Peyer's patch (tissue), 4 donors: ENCODE measurements at regions not wholly inside any gene's neighbourhood (a gene's known extent, or its start where the extent isn't known, plus 50 kb on each side); places are given as distances from the start of the nearest gene placed in this dataset.

Experiments used
- DNase-seq, 3 donors: peaks; one replicate each; pipeline ENCODE4 v3.0.0-alpha.2; 2017 to 2019
- H3K27ac ChIP-seq, 4 donors: fragments of 200-600 bp; sonication (generic); one replicate each; pipeline ENCODE4 v1.5.1; 2016 to 2019
- H3K27me3 ChIP-seq, 2 donors: fragments of 200-600 bp; sonication (generic); one replicate each; pipeline ENCODE4 v1.5.1; 2019
- H3K36me3 ChIP-seq, 3 donors: fragments of 200-600 bp; sonication (generic); one replicate each; pipeline ENCODE4 v1.5.1; 2016 to 2019
- H3K4me1 ChIP-seq, 4 donors: fragments of 200-600 bp; sonication (generic); one replicate each; pipeline ENCODE4 v1.5.1; 2016 to 2019
- H3K4me3 ChIP-seq, 4 donors: fragments of 200-600 bp; sonication (generic); 1 replicate in 3 of 4; 2 replicates in 1 of 4; pipeline ENCODE4 v1.5.1; 2016 to 2019; ENCODE audit warnings: mild to moderate bottlenecking in 1 of 4
- H3K9me3 ChIP-seq, 4 donors: fragments of 200-600 bp; sonication (generic); one replicate each; pipeline ENCODE4 v1.5.1; 2016 to 2019; ENCODE audit warnings: mild to moderate bottlenecking in 1 of 4
- CTCF ChIP-seq, 6 experiments: fragments of 450-650 bp in 4 of 6; fragments of 200-600 bp in 2 of 6; sonication (generic) in 1 of 6; IDR thresholded peaks; one replicate each; pipeline ENCODE4 v1.5.1; 2017 to 2019; ENCODE audit warnings: antibody characterized with exemption in 6 of 6, mild to moderate bottlenecking in 3 of 6, moderate library complexity in 1 of 6
- POLR2A ChIP-seq, 2 donors: fragments of 450-650 bp; IDR thresholded peaks; one replicate each; pipeline ENCODE4 v1.5.1; 2017; ENCODE audit warnings: antibody characterized with exemption in 2 of 2, mild to moderate bottlenecking in 2 of 2, moderate library complexity in 2 of 2

DNA sequence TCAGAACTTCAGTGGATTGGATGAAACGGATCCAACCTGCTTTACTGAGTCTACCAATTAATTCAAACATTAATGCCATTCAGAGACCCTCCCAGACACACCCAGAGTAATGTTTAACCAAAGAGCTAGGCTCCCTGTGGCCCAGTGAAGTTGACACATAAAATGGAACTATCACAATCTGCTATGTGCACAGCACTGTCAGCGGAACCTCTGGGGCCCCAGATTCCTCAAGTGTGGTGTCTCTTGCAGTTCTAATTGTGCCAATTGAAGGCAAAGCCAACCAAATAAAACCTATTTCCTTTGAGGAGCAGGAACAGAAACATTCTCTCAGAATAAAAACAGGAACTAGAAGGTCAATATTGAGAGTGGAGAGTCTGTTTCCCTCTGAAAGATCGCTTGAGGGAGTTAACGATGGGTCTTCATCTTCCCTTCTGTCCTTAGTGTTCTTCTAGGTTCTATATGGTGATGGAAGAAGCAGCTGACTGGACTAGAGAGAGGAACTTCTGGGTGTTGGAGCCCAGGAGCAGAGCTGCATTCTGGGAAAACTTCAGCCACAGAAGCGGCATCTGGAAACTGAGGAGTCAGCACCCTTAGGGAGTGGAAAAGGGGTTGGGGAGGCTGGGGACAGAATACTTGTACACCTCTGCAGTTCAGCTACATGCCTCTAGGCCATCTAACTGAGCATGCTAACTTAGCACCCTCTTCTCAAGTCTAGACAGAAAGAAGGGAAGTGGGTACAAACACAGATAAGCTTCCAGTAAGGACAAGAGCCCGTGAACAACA, 174.4 kb upstream of the FBXO11 start:
- no peaks in the 10 kb centered on the region for H3K4me1 ChIP-seq
- no peak overlapping the region for H3K4me3 ChIP-seq
- H3K27me3 ChIP-seq = no peaks in the 10 kb centered on the region
- no peak overlapping the region for H3K27ac ChIP-seq
- H3K9me3 ChIP-seq = no peaks in the 10 kb centered on the region
- TF ChIP-seq POLR2A (IDR thresholded peaks at IDR 0.05) (no peak), CTCF (IDR thresholded peaks at IDR 0.05) (no peak)
- DNase-seq = no peak
- no peaks in the 10 kb centered on the region for H3K36me3 ChIP-seq

DNA sequence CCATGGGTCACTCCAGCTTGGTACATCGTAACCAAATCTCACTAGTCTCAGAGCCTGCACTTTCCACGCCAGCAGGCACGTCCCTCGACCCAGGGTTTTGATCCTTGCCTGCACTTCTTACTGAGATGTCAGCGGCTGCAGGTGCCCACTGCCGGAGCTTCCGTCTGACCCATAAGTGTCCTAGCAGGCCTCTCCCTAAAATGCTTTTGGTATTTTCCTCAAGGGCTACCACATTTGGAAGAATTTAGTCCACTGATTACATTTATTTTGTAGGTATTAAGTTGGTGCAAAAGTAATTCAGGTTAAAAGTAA, 175.0 kb upstream of the FBXO11 start:
- no peak overlapping the region for H3K27ac ChIP-seq
- DNase-seq = no peak
- no peak overlapping the region for H3K4me3 ChIP-seq
- no peaks in the 10 kb centered on the region for H3K36me3 ChIP-seq
- TF ChIP-seq CTCF (IDR thresholded peaks at IDR 0.05) (no peak), POLR2A (IDR thresholded peaks at IDR 0.05) (no peak)
- no peaks in the 10 kb centered on the region for H3K27me3 ChIP-seq
- H3K4me1 ChIP-seq = no peaks in the 10 kb centered on the region
- no peaks in the 10 kb centered on the region for H3K9me3 ChIP-seq

GRCh38 chr2:48085888-48086287, 179.6 kb upstream of the FBXO11 start:
- TF ChIP-seq POLR2A (IDR thresholded peaks at IDR 0.05) (no peak), CTCF (IDR thresholded peaks at IDR 0.05) (no peak)
- Histone ChIP-seq H3K4me3 (no peak overlapping the region), H3K9me3 (no peaks in the 10 kb centered on the region), H3K36me3 (no peaks in the 10 kb centered on the region), H3K4me1 (no peaks in the 10 kb centered on the region), H3K27ac (no peak overlapping the region), H3K27me3 (no peaks in the 10 kb centered on the region)
- no peak for DNase-seq

- no peak for TF ChIP-seq POLR2A (IDR thresholded peaks at IDR 0.05)
- no peak for TF ChIP-seq CTCF (IDR thresholded peaks at IDR 0.05)
- no peaks in the 10 kb centered on the region for H3K27me3 ChIP-seq
- H3K9me3 ChIP-seq = no peaks in the 10 kb centered on the region
- H3K27ac ChIP-seq = no peak overlapping the region
- no peaks in the 10 kb centered on the region for H3K4me1 ChIP-seq
- no peaks in the 10 kb centered on the region for H3K36me3 ChIP-seq
- no peak for DNase-seq
- H3K4me3 ChIP-seq = no peak overlapping the region
Observed at GRCh38 chr2:48088994-48089393, 182.7 kb upstream of the FBXO11 start.

DNA sequence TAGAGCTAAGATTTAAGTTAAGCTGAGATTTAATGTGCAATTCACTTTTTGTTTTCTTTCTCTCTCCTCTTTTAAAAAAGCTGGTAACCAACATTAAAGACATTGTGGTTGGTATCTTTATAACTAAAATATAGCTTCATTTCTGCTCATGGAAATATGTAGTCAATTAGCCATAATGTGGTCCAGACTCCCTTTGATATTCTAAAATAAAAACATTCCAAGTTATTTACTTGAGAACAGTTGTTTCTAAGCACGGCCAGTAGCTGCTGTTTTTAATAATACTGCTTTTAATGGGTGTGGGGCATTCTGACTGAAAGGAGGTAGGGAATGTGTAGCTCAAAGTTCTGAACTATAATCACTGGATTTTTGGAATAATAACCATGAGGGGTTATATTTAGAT, 183.3 kb upstream of the FBXO11 start:
- Histone ChIP-seq H3K27me3 (no peaks in the 10 kb centered on the region), H3K4me1 (no peaks in the 10 kb centered on the region), H3K36me3 (no peaks in the 10 kb centered on the region), H3K4me3 (no peak overlapping the region), H3K27ac (no peak overlapping the region), H3K9me3 (no peaks in the 10 kb centered on the region)
- DNase-seq = no peak
- TF ChIP-seq POLR2A (IDR thresholded peaks at IDR 0.05) (no peak), CTCF (IDR thresholded peaks at IDR 0.05) (no peak)
